Liver (tissue), 2 donors: ENCODE measurements at regions not wholly inside any gene's neighbourhood (a gene's known extent, or its start where the extent isn't known, plus 50 kb on each side); places are given as distances from the start of the nearest gene placed in this dataset.

Source experiments
- TF ChIP-seq, protein P1 (sequence below): fragments of 150-350 bp; IDR thresholded peaks from 2 replicates; pipeline ENCODE4 v1.5.1; 2017; ENCODE audit warnings: improper control_type of control experiment, low read depth, low read length; ENCODE audit not compliant: missing input control
- TF ChIP-seq, protein P2 (sequence below): IDR thresholded peaks from 2 replicates; pipeline ENCODE4 v1.6.1; 2016; ENCODE audit warnings: antibody characterized with exemption
- donor health status: healthy.

- TF ChIP-seq, protein P1, sequence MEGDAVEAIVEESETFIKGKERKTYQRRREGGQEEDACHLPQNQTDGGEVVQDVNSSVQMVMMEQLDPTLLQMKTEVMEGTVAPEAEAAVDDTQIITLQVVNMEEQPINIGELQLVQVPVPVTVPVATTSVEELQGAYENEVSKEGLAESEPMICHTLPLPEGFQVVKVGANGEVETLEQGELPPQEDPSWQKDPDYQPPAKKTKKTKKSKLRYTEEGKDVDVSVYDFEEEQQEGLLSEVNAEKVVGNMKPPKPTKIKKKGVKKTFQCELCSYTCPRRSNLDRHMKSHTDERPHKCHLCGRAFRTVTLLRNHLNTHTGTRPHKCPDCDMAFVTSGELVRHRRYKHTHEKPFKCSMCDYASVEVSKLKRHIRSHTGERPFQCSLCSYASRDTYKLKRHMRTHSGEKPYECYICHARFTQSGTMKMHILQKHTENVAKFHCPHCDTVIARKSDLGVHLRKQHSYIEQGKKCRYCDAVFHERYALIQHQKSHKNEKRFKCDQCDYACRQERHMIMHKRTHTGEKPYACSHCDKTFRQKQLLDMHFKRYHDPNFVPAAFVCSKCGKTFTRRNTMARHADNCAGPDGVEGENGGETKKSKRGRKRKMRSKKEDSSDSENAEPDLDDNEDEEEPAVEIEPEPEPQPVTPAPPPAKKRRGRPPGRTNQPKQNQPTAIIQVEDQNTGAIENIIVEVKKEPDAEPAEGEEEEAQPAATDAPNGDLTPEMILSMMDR: no peak
- TF ChIP-seq, protein P2, sequence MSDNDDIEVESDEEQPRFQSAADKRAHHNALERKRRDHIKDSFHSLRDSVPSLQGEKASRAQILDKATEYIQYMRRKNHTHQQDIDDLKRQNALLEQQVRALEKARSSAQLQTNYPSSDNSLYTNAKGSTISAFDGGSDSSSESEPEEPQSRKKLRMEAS: no peak
Measured at GRCh38 chr3:82586414-82586813, 825.0 kb upstream of the GBE1 start.
